NB4 (cell line): ENCODE measurements at regions not wholly inside any gene's neighbourhood (a gene's known extent, or its start where the extent isn't known, plus 50 kb on each side); places are given as distances from the start of the nearest gene placed in this dataset.

Source experiments
- MYC ChIP-seq: IDR thresholded peaks from 2 replicates; pipeline ENCODE4 v1.6.1; 2011; ENCODE audit warnings: low read depth, low read length
- POLR2A ChIP-seq: IDR thresholded peaks from 2 replicates; pipeline ENCODE4 v1.6.1; 2011; ENCODE audit warnings: mild to moderate bottlenecking; ENCODE audit not compliant: insufficient read length; ENCODE audit errors: extremely low read depth
- TF ChIP-seq, protein P1 (sequence below): IDR thresholded peaks from one replicate; pipeline ENCODE4 v1.5.1; 2012; ENCODE audit warnings: low read depth, low read length

DNA sequence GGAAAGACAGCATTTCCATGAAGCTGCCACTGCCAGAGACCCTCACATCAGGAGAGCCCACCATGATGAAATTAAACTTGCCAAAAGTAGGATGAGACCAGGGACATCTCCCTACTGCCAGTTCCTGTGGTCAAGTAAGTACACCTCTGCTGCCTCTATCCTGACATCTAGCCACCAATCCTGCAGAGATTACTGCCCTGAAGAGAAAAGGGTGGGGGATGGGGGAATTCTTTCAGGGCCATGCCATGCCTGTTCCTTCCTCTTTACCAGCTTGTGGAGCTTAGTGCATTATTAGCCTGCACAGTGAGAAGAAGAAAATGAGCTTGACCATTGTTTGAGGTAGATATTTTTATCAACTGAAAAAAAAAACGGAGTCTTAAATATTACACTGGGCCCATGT, 397.2 kb upstream of the CDH2 start:
- TF ChIP-seq POLR2A (no peak), MYC (no peak)
- TF ChIP-seq, protein P1, sequence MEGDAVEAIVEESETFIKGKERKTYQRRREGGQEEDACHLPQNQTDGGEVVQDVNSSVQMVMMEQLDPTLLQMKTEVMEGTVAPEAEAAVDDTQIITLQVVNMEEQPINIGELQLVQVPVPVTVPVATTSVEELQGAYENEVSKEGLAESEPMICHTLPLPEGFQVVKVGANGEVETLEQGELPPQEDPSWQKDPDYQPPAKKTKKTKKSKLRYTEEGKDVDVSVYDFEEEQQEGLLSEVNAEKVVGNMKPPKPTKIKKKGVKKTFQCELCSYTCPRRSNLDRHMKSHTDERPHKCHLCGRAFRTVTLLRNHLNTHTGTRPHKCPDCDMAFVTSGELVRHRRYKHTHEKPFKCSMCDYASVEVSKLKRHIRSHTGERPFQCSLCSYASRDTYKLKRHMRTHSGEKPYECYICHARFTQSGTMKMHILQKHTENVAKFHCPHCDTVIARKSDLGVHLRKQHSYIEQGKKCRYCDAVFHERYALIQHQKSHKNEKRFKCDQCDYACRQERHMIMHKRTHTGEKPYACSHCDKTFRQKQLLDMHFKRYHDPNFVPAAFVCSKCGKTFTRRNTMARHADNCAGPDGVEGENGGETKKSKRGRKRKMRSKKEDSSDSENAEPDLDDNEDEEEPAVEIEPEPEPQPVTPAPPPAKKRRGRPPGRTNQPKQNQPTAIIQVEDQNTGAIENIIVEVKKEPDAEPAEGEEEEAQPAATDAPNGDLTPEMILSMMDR, result no peak
